Fibroblast of lung (primary cell): ENCODE measurements at regions not wholly inside any gene's neighbourhood (a gene's known extent, or its start where the extent isn't known, plus 50 kb on each side); places are given as distances from the start of the nearest gene placed in this dataset.

Experiments used
- DNase-seq, 2 donors: peaks; one replicate each; pipeline versions ENCODE4 v3.0.0 to v3.0.0-alpha.2; 2010; ENCODE audit warnings: low read depth in 2 of 2
- H2AFZ ChIP-seq: 2 replicates; pipeline ENCODE4 v1.5.1; 2012; ENCODE audit warnings: low read length, control low read depth, inconsistent platforms
- H3K27ac ChIP-seq: 2 replicates; pipeline ENCODE4 v1.5.1; 2011; ENCODE audit warnings: low read length, control low read depth; ENCODE audit not compliant: insufficient read depth
- H3K27me3 ChIP-seq: 2 replicates; pipeline ENCODE4 v1.5.1; 2011; ENCODE audit warnings: mild to moderate bottlenecking, low read length; ENCODE audit not compliant: control insufficient read depth, insufficient read depth
- H3K36me3 ChIP-seq: 2 replicates; pipeline ENCODE4 v1.5.1; 2011; ENCODE audit warnings: low read length; ENCODE audit not compliant: control insufficient read depth, insufficient read depth
- H3K4me1 ChIP-seq: 2 replicates; pipeline ENCODE4 v1.5.1; 2011; ENCODE audit warnings: low read length; ENCODE audit not compliant: control insufficient read depth, insufficient read depth; ENCODE audit errors: extremely low read depth
- H3K4me2 ChIP-seq: 2 replicates; pipeline ENCODE4 v1.5.1; 2011; ENCODE audit warnings: low read length, control low read depth; ENCODE audit not compliant: insufficient read depth; ENCODE audit errors: extremely low read depth
- H3K4me3 ChIP-seq, 4 experiments: fragments of 200-600 bp in 1 of 4; sonication (generic) in 1 of 4; replicated peaks in 1 of 4; 2 replicates each; pipeline ENCODE4 v1.5.1; 2011 to 2016; ENCODE audit warnings: low read length in 4 of 4, low read depth in 3 of 4, mild to moderate bottlenecking in 3 of 4, control low read depth in 2 of 4, inconsistent platforms in 1 of 4, mixed read lengths in 1 of 4; ENCODE audit not compliant: insufficient read depth in 1 of 4; ENCODE audit errors: control extremely low read depth in 1 of 4
- H3K79me2 ChIP-seq: 2 replicates; pipeline ENCODE4 v1.5.1; 2012; ENCODE audit warnings: mild to moderate bottlenecking, low read length, inconsistent platforms; ENCODE audit not compliant: control insufficient read depth, insufficient read depth
- H3K9ac ChIP-seq: 2 replicates; pipeline ENCODE4 v1.5.1; 2011; ENCODE audit warnings: mild to moderate bottlenecking, low read length, control low read depth; ENCODE audit not compliant: insufficient read depth
- H3K9me3 ChIP-seq: 2 replicates; pipeline ENCODE4 v1.5.1; 2012; ENCODE audit warnings: low read depth, low read length; ENCODE audit not compliant: control insufficient read depth, insufficient read depth
- H4K20me1 ChIP-seq: 2 replicates; pipeline ENCODE4 v1.5.1; 2011; ENCODE audit warnings: low read length; ENCODE audit not compliant: control insufficient read depth, insufficient read depth; ENCODE audit errors: extremely low read depth
- EZH2 ChIP-seq: IDR thresholded peaks from 2 replicates; pipeline ENCODE4 v1.5.1; 2012; ENCODE audit warnings: low read length, control low read depth, mild to moderate bottlenecking; ENCODE audit errors: missing control alignments
- TF ChIP-seq, protein P1 (sequence below), 2 donors: IDR thresholded peaks in 1 of 2; conservative IDR thresholded peaks in 1 of 2; 1 replicate in 1 of 2; 2 replicates in 1 of 2; pipeline ENCODE4 v1.5.1; 2011 to 2012; ENCODE audit warnings: low read length in 2 of 2, control low read depth in 1 of 2, inconsistent platforms in 1 of 2, low read depth in 1 of 2, mild to moderate bottlenecking in 1 of 2

DNA sequence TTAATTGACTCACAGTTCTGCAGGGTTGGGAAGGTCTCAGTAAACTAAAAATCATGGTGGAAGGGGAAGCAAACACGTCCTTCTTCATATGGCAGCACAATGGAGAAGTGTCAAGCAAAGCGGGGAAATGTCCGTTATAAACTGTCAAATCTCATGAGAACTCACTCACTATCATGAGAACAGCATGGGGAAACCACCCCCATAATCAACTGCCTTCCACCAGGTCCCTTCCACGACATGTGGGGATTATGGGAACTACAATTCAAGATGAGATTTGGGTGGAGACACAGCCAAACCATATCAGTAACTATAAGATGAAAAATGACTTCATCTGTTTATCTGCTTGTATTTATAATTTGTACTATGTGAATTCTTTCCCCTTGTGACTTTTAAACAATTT is 577.6 kb upstream of the MDGA2 start:
- Histone ChIP-seq H3K4me3 (no peak overlapping the region), H3K4me2 (no peak overlapping the region), H3K27me3 (no peaks in the 10 kb centered on the region), H3K79me2 (no peaks in the 10 kb centered on the region), H3K9me3 (no peaks in the 10 kb centered on the region), H2AFZ (no peak overlapping the region), H3K9ac (no peak overlapping the region), H3K4me1 (no peaks in the 10 kb centered on the region), H4K20me1 (no peaks in the 10 kb centered on the region), H3K27ac (no peak overlapping the region), H3K36me3 (no peaks in the 10 kb centered on the region)
- TF ChIP-seq EZH2 = no peak
- TF ChIP-seq, protein P1, sequence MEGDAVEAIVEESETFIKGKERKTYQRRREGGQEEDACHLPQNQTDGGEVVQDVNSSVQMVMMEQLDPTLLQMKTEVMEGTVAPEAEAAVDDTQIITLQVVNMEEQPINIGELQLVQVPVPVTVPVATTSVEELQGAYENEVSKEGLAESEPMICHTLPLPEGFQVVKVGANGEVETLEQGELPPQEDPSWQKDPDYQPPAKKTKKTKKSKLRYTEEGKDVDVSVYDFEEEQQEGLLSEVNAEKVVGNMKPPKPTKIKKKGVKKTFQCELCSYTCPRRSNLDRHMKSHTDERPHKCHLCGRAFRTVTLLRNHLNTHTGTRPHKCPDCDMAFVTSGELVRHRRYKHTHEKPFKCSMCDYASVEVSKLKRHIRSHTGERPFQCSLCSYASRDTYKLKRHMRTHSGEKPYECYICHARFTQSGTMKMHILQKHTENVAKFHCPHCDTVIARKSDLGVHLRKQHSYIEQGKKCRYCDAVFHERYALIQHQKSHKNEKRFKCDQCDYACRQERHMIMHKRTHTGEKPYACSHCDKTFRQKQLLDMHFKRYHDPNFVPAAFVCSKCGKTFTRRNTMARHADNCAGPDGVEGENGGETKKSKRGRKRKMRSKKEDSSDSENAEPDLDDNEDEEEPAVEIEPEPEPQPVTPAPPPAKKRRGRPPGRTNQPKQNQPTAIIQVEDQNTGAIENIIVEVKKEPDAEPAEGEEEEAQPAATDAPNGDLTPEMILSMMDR (conservative IDR thresholded peaks at IDR 0.05 in 1 of 2, IDR thresholded peaks at IDR 0.05 in 1 of 2; ENCODE audit: low read depth in 1 of 2, low read length in 2 of 2) = no peak
- no peak for DNase-seq

DNA sequence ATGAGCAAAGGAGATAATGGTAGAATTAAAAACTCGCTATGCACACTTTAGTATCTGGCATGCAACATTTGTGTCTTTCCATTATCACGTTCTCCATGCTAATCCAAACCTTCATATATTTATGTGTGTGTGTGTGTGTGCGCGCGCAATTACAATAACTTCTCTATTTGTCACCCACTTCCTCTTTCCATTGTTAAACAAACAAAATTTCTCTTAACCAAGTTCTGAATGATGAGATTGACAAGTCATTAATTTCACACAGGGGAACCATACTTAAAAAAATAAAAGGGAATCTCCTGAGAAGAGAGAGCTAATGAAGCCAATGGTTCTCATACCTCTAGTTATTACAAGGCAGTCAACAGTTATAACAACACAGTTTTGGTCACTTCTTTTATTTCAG is 575.9 kb upstream of the MDGA2 start:
- Histone ChIP-seq H3K27ac (no peak overlapping the region), H3K27me3 (no peaks in the 10 kb centered on the region), H3K4me2 (no peak overlapping the region), H3K4me3 (no peak overlapping the region), H3K9ac (no peak overlapping the region), H3K4me1 (no peaks in the 10 kb centered on the region), H3K36me3 (no peaks in the 10 kb centered on the region), H3K9me3 (no peaks in the 10 kb centered on the region), H4K20me1 (no peaks in the 10 kb centered on the region), H3K79me2 (no peaks in the 10 kb centered on the region), H2AFZ (no peak overlapping the region)
- DNase-seq = no peak
- TF ChIP-seq EZH2 = no peak
- TF ChIP-seq, protein P1 (conservative IDR thresholded peaks at IDR 0.05 in 1 of 2, IDR thresholded peaks at IDR 0.05 in 1 of 2; ENCODE audit: low read depth in 1 of 2, low read length in 2 of 2) = no peak

DNA sequence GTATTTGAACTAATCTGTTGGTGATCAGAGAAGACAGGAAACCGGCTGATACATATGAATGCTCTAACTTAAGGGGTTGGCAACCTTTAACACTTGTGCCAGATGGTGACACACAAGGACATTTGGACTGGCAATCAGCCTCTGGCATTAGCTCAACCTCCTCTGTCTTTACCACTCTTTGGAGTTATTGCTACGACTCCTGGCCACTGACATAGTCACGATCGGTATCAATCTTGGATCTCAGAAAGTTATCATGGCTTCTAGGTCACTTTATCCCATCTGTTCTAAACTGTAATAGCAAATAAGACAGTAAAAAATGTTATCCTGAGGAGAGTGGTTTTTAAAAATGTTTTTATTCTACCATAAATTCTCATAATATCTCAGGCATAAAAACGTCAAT is 575.2 kb upstream of the MDGA2 start:
- no peaks in the 10 kb centered on the region for H3K36me3 ChIP-seq
- no peak overlapping the region for H3K9ac ChIP-seq
- no peaks in the 10 kb centered on the region for H3K4me1 ChIP-seq
- H2AFZ ChIP-seq = no peak overlapping the region
- no peaks in the 10 kb centered on the region for H3K27me3 ChIP-seq
- H3K4me2 ChIP-seq = no peak overlapping the region
- no peaks in the 10 kb centered on the region for H4K20me1 ChIP-seq
- no peak overlapping the region for H3K27ac ChIP-seq
- H3K4me3 ChIP-seq = no peak overlapping the region
- DNase-seq = no peak
- no peaks in the 10 kb centered on the region for H3K9me3 ChIP-seq
- no peaks in the 10 kb centered on the region for H3K79me2 ChIP-seq
- TF ChIP-seq, protein P1 (conservative IDR thresholded peaks at IDR 0.05 in 1 of 2, IDR thresholded peaks at IDR 0.05 in 1 of 2; ENCODE audit: low read depth in 1 of 2, low read length in 2 of 2) = no peak
- no peak for TF ChIP-seq EZH2
